Esophagus squamous epithelium (tissue), 4 donors: ENCODE measurements at regions not wholly inside any gene's neighbourhood (a gene's known extent, or its start where the extent isn't known, plus 50 kb on each side); places are given as distances from the start of the nearest gene placed in this dataset.

ENCODE experiments used
- POLR2A ChIP-seq, 4 donors: fragments of 450-650 bp; IDR thresholded peaks; one replicate each; pipeline ENCODE4 v1.6.1; 2017; ENCODE audit warnings: antibody characterized with exemption in 4 of 4, mild to moderate bottlenecking in 4 of 4, moderate library complexity in 3 of 4
- TF ChIP-seq, protein P1 (sequence below), 6 experiments: fragments of 450-650 bp in 4 of 6; fragments of 200-600 bp in 2 of 6; sonication (generic) in 2 of 6; IDR thresholded peaks; one replicate each; pipeline ENCODE4 v1.5.1; 2016 to 2019; ENCODE audit warnings: antibody characterized with exemption in 6 of 6, mild to moderate bottlenecking in 4 of 6, moderate library complexity in 4 of 6

- TF ChIP-seq, protein P1, sequence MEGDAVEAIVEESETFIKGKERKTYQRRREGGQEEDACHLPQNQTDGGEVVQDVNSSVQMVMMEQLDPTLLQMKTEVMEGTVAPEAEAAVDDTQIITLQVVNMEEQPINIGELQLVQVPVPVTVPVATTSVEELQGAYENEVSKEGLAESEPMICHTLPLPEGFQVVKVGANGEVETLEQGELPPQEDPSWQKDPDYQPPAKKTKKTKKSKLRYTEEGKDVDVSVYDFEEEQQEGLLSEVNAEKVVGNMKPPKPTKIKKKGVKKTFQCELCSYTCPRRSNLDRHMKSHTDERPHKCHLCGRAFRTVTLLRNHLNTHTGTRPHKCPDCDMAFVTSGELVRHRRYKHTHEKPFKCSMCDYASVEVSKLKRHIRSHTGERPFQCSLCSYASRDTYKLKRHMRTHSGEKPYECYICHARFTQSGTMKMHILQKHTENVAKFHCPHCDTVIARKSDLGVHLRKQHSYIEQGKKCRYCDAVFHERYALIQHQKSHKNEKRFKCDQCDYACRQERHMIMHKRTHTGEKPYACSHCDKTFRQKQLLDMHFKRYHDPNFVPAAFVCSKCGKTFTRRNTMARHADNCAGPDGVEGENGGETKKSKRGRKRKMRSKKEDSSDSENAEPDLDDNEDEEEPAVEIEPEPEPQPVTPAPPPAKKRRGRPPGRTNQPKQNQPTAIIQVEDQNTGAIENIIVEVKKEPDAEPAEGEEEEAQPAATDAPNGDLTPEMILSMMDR (IDR thresholded peaks at IDR 0.05) = no peak
- TF ChIP-seq POLR2A (IDR thresholded peaks at IDR 0.05) = no peak
Measured at GRCh38 chr2:58616961-58617360, 375.8 kb upstream of the FANCL start.
